ENCODE measurements at regions not wholly inside any gene's neighbourhood (a gene's known extent, or its start where the extent isn't known, plus 50 kb on each side); places are given as distances from the start of the nearest gene placed in this dataset.

- no peak overlapping the region for H2AFZ ChIP-seq (ENCODE audit: low read depth, low read length)
- H3K79me2 ChIP-seq (ENCODE audit: insufficient read depth, low read length) = no peaks in the 10 kb centered on the region
- H3K4me3 ChIP-seq (ENCODE audit: low read depth in 1 of 2, low read length in 2 of 2) = no peak overlapping the region
- no peak overlapping the region for H3K27ac ChIP-seq (ENCODE audit: low read length)
- TF ChIP-seq CTCF (IDR thresholded peaks at IDR 0.05; ENCODE audit: borderline replicate concordance, extremely low read depth, low read length, poor library complexity, severe bottlenecking) = no peak
- no peak for TF ChIP-seq EZH2 (IDR thresholded peaks at IDR 0.05; ENCODE audit: borderline replicate concordance, low read depth, low read length, severe bottlenecking)
- 0 out of 2 replicates have a peak, but pooled peaks cover 3% of the 10 kb centered on the region for H4K20me1 ChIP-seq (ENCODE audit: insufficient read depth, low read length)
- no peak overlapping the region for H3K9ac ChIP-seq (ENCODE audit: low read depth, low read length)
- no peak overlapping the region for H3K4me2 ChIP-seq (ENCODE audit: insufficient read depth, low read length)
- H3K36me3 ChIP-seq (ENCODE audit: insufficient read depth, low read length) = no peaks in the 10 kb centered on the region
- H3K27me3 ChIP-seq (ENCODE audit: insufficient read depth, low read length, poor library complexity) = no peaks in the 10 kb centered on the region
- H3K9me3 ChIP-seq (ENCODE audit: insufficient read depth, low read length, severe bottlenecking) = no peaks in the 10 kb centered on the region
- peaks cover 3% of the 10 kb centered on the region; the same call in 1 of the 2 replicates for H3K4me1 ChIP-seq (ENCODE audit: insufficient read depth, low read length)
- no peak for DNase-seq
- ATAC-seq (ENCODE audit: insufficient read depth, low read depth) = no peak
These were observed 239.2 kb upstream of the GSE1 start for GRCh38 chr16:85373741-85374570.

- peaks cover 3% of the 10 kb centered on the region; the same call in 1 of the 2 replicates for H4K20me1 ChIP-seq (ENCODE audit: insufficient read depth, low read length)
- H3K9ac ChIP-seq (ENCODE audit: low read depth, low read length) = no peak overlapping the region
- H3K27me3 ChIP-seq (ENCODE audit: insufficient read depth, low read length, poor library complexity) = no peaks in the 10 kb centered on the region
- peaks cover 3% of the 10 kb centered on the region; the same call in 1 of the 2 replicates for H3K4me1 ChIP-seq (ENCODE audit: insufficient read depth, low read length)
- no peak overlapping the region for H3K4me2 ChIP-seq (ENCODE audit: insufficient read depth, low read length)
- H3K79me2 ChIP-seq (ENCODE audit: insufficient read depth, low read length) = no peaks in the 10 kb centered on the region
- ATAC-seq (ENCODE audit: insufficient read depth, low read depth) (no peak), DNase-seq (no peak)
- TF ChIP-seq CTCF (IDR thresholded peaks at IDR 0.05; ENCODE audit: borderline replicate concordance, extremely low read depth, low read length, poor library complexity, severe bottlenecking) (no peak), EZH2 (IDR thresholded peaks at IDR 0.05; ENCODE audit: borderline replicate concordance, low read depth, low read length, severe bottlenecking) (no peak)
- H3K27ac ChIP-seq (ENCODE audit: low read length) = no peak overlapping the region
- H3K4me3 ChIP-seq (ENCODE audit: low read depth in 1 of 2, low read length in 2 of 2) = no peak overlapping the region
- no peaks in the 10 kb centered on the region for H3K36me3 ChIP-seq (ENCODE audit: insufficient read depth, low read length)
- H3K9me3 ChIP-seq (ENCODE audit: insufficient read depth, low read length, severe bottlenecking) = no peaks in the 10 kb centered on the region
- no peak overlapping the region for H2AFZ ChIP-seq (ENCODE audit: low read depth, low read length)
These were observed 238.6 kb upstream of the GSE1 start for GRCh38 chr16:85374571-85374872.

GRCh38 chr16:85375282-85375681 is 237.8 kb upstream of the GSE1 start:
- no peaks in the 10 kb centered on the region for H3K27me3 ChIP-seq (ENCODE audit: insufficient read depth, low read length, poor library complexity)
- no peak overlapping the region for H3K4me2 ChIP-seq (ENCODE audit: insufficient read depth, low read length)
- TF ChIP-seq EZH2 (IDR thresholded peaks at IDR 0.05; ENCODE audit: borderline replicate concordance, low read depth, low read length, severe bottlenecking) (no peak), CTCF (IDR thresholded peaks at IDR 0.05; ENCODE audit: borderline replicate concordance, extremely low read depth, low read length, poor library complexity, severe bottlenecking) (no peak)
- no peak overlapping the region for H3K4me3 ChIP-seq (ENCODE audit: low read depth in 1 of 2, low read length in 2 of 2)
- peaks cover 3% of the 10 kb centered on the region; the same call in 1 of the 2 replicates for H3K4me1 ChIP-seq (ENCODE audit: insufficient read depth, low read length)
- H3K79me2 ChIP-seq (ENCODE audit: insufficient read depth, low read length) = no peaks in the 10 kb centered on the region
- H3K9ac ChIP-seq (ENCODE audit: low read depth, low read length) = no peak overlapping the region
- H3K9me3 ChIP-seq (ENCODE audit: insufficient read depth, low read length, severe bottlenecking) = no peaks in the 10 kb centered on the region
- no peak for DNase-seq
- ATAC-seq (ENCODE audit: insufficient read depth, low read depth) = no peak
- H3K27ac ChIP-seq (ENCODE audit: low read length) = no peak overlapping the region
- H3K36me3 ChIP-seq (ENCODE audit: insufficient read depth, low read length) = no peaks in the 10 kb centered on the region
- no peak overlapping the region for H2AFZ ChIP-seq (ENCODE audit: low read depth, low read length)
- H4K20me1 ChIP-seq (ENCODE audit: insufficient read depth, low read length) = peaks cover 3% of the 10 kb centered on the region; the same call in 1 of the 2 replicates
